ENCODE measurements at regions not wholly inside any gene's neighbourhood (a gene's known extent, or its start where the extent isn't known, plus 50 kb on each side); places are given as distances from the start of the nearest gene placed in this dataset.

- CTCF ChIA-PET = no interaction called here
- peaks cover 9% of the 10 kb centered on the region for H3K4me1 ChIP-seq (ENCODE audit: control insufficient read depth, extremely low read depth, insufficient read depth, low read length)
- H3K9me3 ChIP-seq (replicated peaks; ENCODE audit: control insufficient read depth, insufficient read depth, low read length) = no peaks in the 10 kb centered on the region
- TF ChIP-seq MAX (IDR thresholded peaks at IDR 0.05; ENCODE audit: insufficient read depth, insufficient read length) (no peak), FOS (IDR thresholded peaks at IDR 0.05; ENCODE audit: borderline replicate concordance, insufficient read depth, low read length) (no peak), POLR2AphosphoS5 (IDR thresholded peaks at IDR 0.05; ENCODE audit: insufficient read depth, low read depth, low read length) (no peak), MYC (IDR thresholded peaks at IDR 0.05; ENCODE audit: low read depth, low read length) (no peak), CTCF (IDR thresholded peaks at IDR 0.05; ENCODE audit: extremely low read depth in 1 of 2, insufficient read depth in 1 of 2, low read depth in 1 of 2, low read length in 2 of 2) (no peak), POLR2A (IDR thresholded peaks at IDR 0.05; ENCODE audit: low read depth, low read length) (no peak), EZH2 (IDR thresholded peaks at IDR 0.05; ENCODE audit: borderline replicate concordance, low read depth, low read length, severe bottlenecking) (no peak), GATA2 (IDR thresholded peaks at IDR 0.05; ENCODE audit: insufficient read depth, insufficient read length, low read depth, low read length) (no peak), JUN (IDR thresholded peaks at IDR 0.05; ENCODE audit: borderline replicate concordance, insufficient read depth, insufficient read length, low read depth) (no peak)
- H3K36me3 ChIP-seq (ENCODE audit: control insufficient read depth in 2 of 2, extremely low read depth in 1 of 2, insufficient read depth in 2 of 2, low read length in 2 of 2) = no peaks in the 10 kb centered on the region
- no peaks in the 10 kb centered on the region for H3K79me2 ChIP-seq (ENCODE audit: control insufficient read depth, insufficient read depth, low read length)
- no peak overlapping the region for H3K27ac ChIP-seq (ENCODE audit: insufficient read depth, low read depth, low read length)
- no peak overlapping the region for H2AFZ ChIP-seq (ENCODE audit: low read depth, low read length)
- BruUV-seq (replicated peaks) = no TSS peak
- no peaks in the 10 kb centered on the region for H3K27me3 ChIP-seq (ENCODE audit: control insufficient read depth in 2 of 2, insufficient read depth in 2 of 2, low read length in 2 of 2)
- intact Hi-C loops (cut with micrococcal nuclease) = no loop called here
- DNase-seq (ENCODE audit: low read depth, low spot score) = no peak
- dilution Hi-C loops (cut with MboI; ENCODE audit: extremely low pct_ligation_motif_present, low sequenced_read_pairs) = no loop called here
- POLR2A ChIA-PET = no interaction called here
- H4K20me1 ChIP-seq (replicated peaks; ENCODE audit: control insufficient read depth, extremely low read depth, insufficient read depth, low read length) = no peaks in the 10 kb centered on the region
- no peaks in the 10 kb centered on the region for H3K9me1 ChIP-seq (replicated peaks; ENCODE audit: control insufficient read depth, extremely low read depth, insufficient read depth, low read length)
- no peak overlapping the region for H3K9ac ChIP-seq (replicated peaks; ENCODE audit: extremely low read depth, insufficient read depth, low read length)
- H3K4me2 ChIP-seq (ENCODE audit: insufficient read depth, low read length) = no peak overlapping the region
- no peak for FAIRE-seq
- H3K4me3 ChIP-seq (replicated peaks in 1 of 3; ENCODE audit: insufficient read depth in 1 of 3, low read depth in 1 of 3, low read length in 3 of 3) = no peak overlapping the region
Observed at GRCh38 chr4:165748321-165748720, 124.7 kb upstream of the TLL1 start.
